Esophagus squamous epithelium (tissue), 5 donors: ENCODE measurements at regions not wholly inside any gene's neighbourhood (a gene's known extent, or its start where the extent isn't known, plus 50 kb on each side); places are given as distances from the start of the nearest gene placed in this dataset.

ENCODE experiments used
- DNase-seq: peaks from one replicate; lab custom pipeline; 2025; lab: John Stamatoyannopoulos, UW
- H3K27ac ChIP-seq, 4 donors: fragments of 200-600 bp; sonication (generic); one replicate each; pipeline ENCODE4 v1.5.1; 2016 to 2019; ENCODE audit warnings: mild to moderate bottlenecking in 1 of 4
- H3K27me3 ChIP-seq, 4 donors: fragments of 200-600 bp; sonication (generic); 1 replicate in 3 of 4; 2 replicates in 1 of 4; pipeline versions ENCODE4 v1.5.1 to v1.6.0; 2017 to 2021; ENCODE audit warnings: antibody characterized with exemption in 1 of 4
- H3K36me3 ChIP-seq, 3 donors: fragments of 200-600 bp; sonication (generic); one replicate each; pipeline ENCODE4 v1.5.1; 2016 to 2019
- H3K4me1 ChIP-seq, 3 donors: fragments of 200-600 bp; sonication (generic); one replicate each; pipeline ENCODE4 v1.5.1; 2017 to 2019
- H3K4me3 ChIP-seq, 4 donors: fragments of 200-600 bp; sonication (generic); 1 replicate in 3 of 4; 2 replicates in 1 of 4; pipeline ENCODE4 v1.5.1; 2016 to 2019; ENCODE audit warnings: mild to moderate bottlenecking in 2 of 4, moderate library complexity in 1 of 4
- H3K9me3 ChIP-seq, 3 donors: fragments of 200-600 bp; sonication (generic); one replicate each; pipeline ENCODE4 v1.5.1; 2016 to 2019
- CTCF ChIP-seq, 6 experiments: fragments of 450-650 bp in 4 of 6; fragments of 200-600 bp in 2 of 6; sonication (generic) in 2 of 6; IDR thresholded peaks; one replicate each; pipeline ENCODE4 v1.5.1; 2016 to 2019; ENCODE audit warnings: antibody characterized with exemption in 6 of 6, mild to moderate bottlenecking in 4 of 6, moderate library complexity in 4 of 6
- POLR2A ChIP-seq, 4 donors: fragments of 450-650 bp; IDR thresholded peaks; one replicate each; pipeline ENCODE4 v1.6.1; 2017; ENCODE audit warnings: antibody characterized with exemption in 4 of 4, mild to moderate bottlenecking in 4 of 4, moderate library complexity in 3 of 4
- WGBS, 2 donors: methylation state at CpG; one replicate each; pipeline ENCODE4 v1.1.5; 2018; 5-methylcytosine and 5-hydroxymethylcytosine counted together
- intact Hi-C: fragments of 100-400 bp; cut with DNase I; formaldehyde crosslinking; loops from one replicate; pipeline ENCODE4 v1.15.0; 2022
- donor health status: DM: yes; HTN: yes; CAD: no.

- Histone ChIP-seq H3K4me3 (no peak overlapping the region), H3K9me3 (no peaks in the 10 kb centered on the region), H3K4me1 (no peaks in the 10 kb centered on the region), H3K27ac (no peak overlapping the region), H3K27me3 (no peaks in the 10 kb centered on the region), H3K36me3 (no peaks in the 10 kb centered on the region)
- 67 to 83% methylated on average over 1 to 8 of the region's 9 CpGs for WGBS, 2 donors
- intact Hi-C loops, result no loop called here
- DNase-seq, result no peak
- TF ChIP-seq POLR2A (IDR thresholded peaks at IDR 0.05), result no peak
- no peak for TF ChIP-seq CTCF (IDR thresholded peaks at IDR 0.05)
These were observed 50.4 kb upstream of the CACUL1 start for GRCh38 chr10:118805146-118805545.

GRCh38 chr10:118807512-118808305 is 52.9 kb upstream of the CACUL1 start:
- H3K27ac ChIP-seq, result no peak overlapping the region
- no peak for TF ChIP-seq CTCF (IDR thresholded peaks at IDR 0.05)
- TF ChIP-seq POLR2A (IDR thresholded peaks at IDR 0.05), result no peak
- peaks cover 0 to 6% (median 0%) of the 10 kb centered on the region in 4 donors for H3K27me3 ChIP-seq
- no peak for DNase-seq
- H3K36me3 ChIP-seq, result no peaks in the 10 kb centered on the region
- 82% methylated on average over 11 to 12 of the region's 13 CpGs for WGBS, 2 donors
- no peaks in the 10 kb centered on the region for H3K9me3 ChIP-seq
- intact Hi-C loops, result no loop called here
- H3K4me3 ChIP-seq, result no peak overlapping the region
- H3K4me1 ChIP-seq, result no peaks in the 10 kb centered on the region

- Histone ChIP-seq H3K27me3 (peaks cover 0 to 6% (median 0%) of the 10 kb centered on the region in 4 donors), H3K36me3 (no peaks in the 10 kb centered on the region), H3K4me1 (no peaks in the 10 kb centered on the region), H3K27ac (no peak overlapping the region), H3K9me3 (no peaks in the 10 kb centered on the region), H3K4me3 (no peak overlapping the region)
- TF ChIP-seq CTCF (IDR thresholded peaks at IDR 0.05), result no peak
- TF ChIP-seq POLR2A (IDR thresholded peaks at IDR 0.05), result no peak
- intact Hi-C loops, result no loop called here
- 77 to 80% methylated on average over 1 to 11 of the region's 21 CpGs for WGBS, 2 donors
- DNase-seq, result no peak
These were observed 54.0 kb upstream of the CACUL1 start for GRCh38 chr10:118808601-118809356.

GRCh38 chr10:118809357-118810220 is 54.8 kb upstream of the CACUL1 start:
- no peak overlapping the region for H3K27ac ChIP-seq
- H3K4me3 ChIP-seq, result no peak overlapping the region
- H3K27me3 ChIP-seq, result peaks cover 0 to 6% (median 0%) of the 10 kb centered on the region in 4 donors
- intact Hi-C loops, result no loop called here
- TF ChIP-seq POLR2A (IDR thresholded peaks at IDR 0.05) (no peak), CTCF (IDR thresholded peaks at IDR 0.05) (no peak)
- DNase-seq, result no peak
- H3K36me3 ChIP-seq, result no peaks in the 10 kb centered on the region
- WGBS, 2 donors, result 75 to 77% methylated on average over 12 to 15 of the region's 20 CpGs
- H3K4me1 ChIP-seq, result no peaks in the 10 kb centered on the region
- H3K9me3 ChIP-seq, result no peaks in the 10 kb centered on the region
